Immature natural killer cell (primary cell): ENCODE measurements at regions not wholly inside any gene's neighbourhood (a gene's known extent, or its start where the extent isn't known, plus 50 kb on each side); places are given as distances from the start of the nearest gene placed in this dataset.

ENCODE experiments used
- DNase-seq, 3 donors: peaks; one replicate each; pipeline ENCODE4 v3.0.0; 2022; ENCODE audit warnings: mixed read lengths in 1 of 3
- H3K27ac Mint-ChIP-seq, 6 donors: one replicate each; pipeline ENCODE4 v1.8.0; 2020; ENCODE audit warnings: mixed read lengths in 6 of 6, mild to moderate bottlenecking in 5 of 6, inconsistent platforms in 4 of 6, moderate library complexity in 3 of 6
- H3K27me3 Mint-ChIP-seq, 3 donors: one replicate each; pipeline ENCODE4 v1.8.0; 2020 to 2021; ENCODE audit warnings: low read depth in 3 of 3, mild to moderate bottlenecking in 3 of 3, mixed read lengths in 3 of 3, moderate library complexity in 3 of 3, inconsistent platforms in 1 of 3
- H3K36me3 Mint-ChIP-seq, 3 donors: one replicate each; pipeline ENCODE4 v1.8.0; 2020; ENCODE audit warnings: mixed read lengths in 3 of 3, inconsistent platforms in 2 of 3, mild to moderate bottlenecking in 2 of 3
- H3K4me1 Mint-ChIP-seq, 2 donors: one replicate each; pipeline ENCODE4 v1.8.0; 2020; ENCODE audit warnings: inconsistent platforms in 2 of 2, mild to moderate bottlenecking in 2 of 2, mixed read lengths in 2 of 2, moderate library complexity in 1 of 2
- H3K4me3 Mint-ChIP-seq, 5 donors: one replicate each; pipeline ENCODE4 v1.8.0; 2020; ENCODE audit warnings: mild to moderate bottlenecking in 5 of 5, mixed read lengths in 5 of 5, inconsistent platforms in 3 of 5, moderate library complexity in 3 of 5
- H3K9me3 Mint-ChIP-seq, 6 donors: one replicate each; pipeline ENCODE4 v1.8.0; 2020; ENCODE audit warnings: mild to moderate bottlenecking in 6 of 6, mixed read lengths in 6 of 6, inconsistent platforms in 4 of 6, moderate library complexity in 3 of 6

- H3K27me3 Mint-ChIP-seq, result peaks cover 0 to 2% (median 0%) of the 10 kb centered on the region in 3 donors
- no peak overlapping the region for H3K27ac Mint-ChIP-seq
- no peak for DNase-seq
- no peak overlapping the region for H3K4me3 Mint-ChIP-seq
- H3K36me3 Mint-ChIP-seq, result no peaks in the 10 kb centered on the region
- H3K4me1 Mint-ChIP-seq, result no peaks in the 10 kb centered on the region
- peaks cover 0 to 18% (median 4%) of the 10 kb centered on the region in 6 donors for H3K9me3 Mint-ChIP-seq
These were observed 363.0 kb upstream of the PDE4D start for GRCh38 chr5:60256546-60256945.

DNA sequence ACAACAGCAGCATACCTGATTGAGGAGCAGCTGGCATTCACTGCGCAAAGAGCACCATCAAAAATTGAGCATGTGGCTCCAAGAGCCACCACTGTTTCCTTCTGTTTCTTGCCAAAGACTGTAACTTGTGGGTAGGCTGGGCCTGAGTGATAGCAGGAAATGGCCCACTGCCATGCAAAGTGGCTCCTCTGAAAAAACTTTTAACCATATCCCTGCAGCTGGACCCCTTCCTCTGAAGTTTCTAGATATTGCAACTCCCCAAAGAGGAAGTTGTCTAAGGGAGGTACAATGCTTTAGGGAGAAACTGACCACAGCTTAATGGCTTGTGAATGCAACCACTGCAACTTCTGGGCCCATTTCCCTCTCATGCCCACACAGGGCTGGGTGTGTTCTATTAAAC is 355.4 kb upstream of the PDE4D start:
- H3K27ac Mint-ChIP-seq, result no peak overlapping the region
- no peaks in the 10 kb centered on the region for H3K4me1 Mint-ChIP-seq
- peaks cover 0 to 4% (median 2%) of the 10 kb centered on the region in 3 donors for H3K27me3 Mint-ChIP-seq
- no peak for DNase-seq
- no peaks in the 10 kb centered on the region for H3K36me3 Mint-ChIP-seq
- peaks cover 0 to 11% (median 7%) of the 10 kb centered on the region in 6 donors for H3K9me3 Mint-ChIP-seq
- no peak overlapping the region for H3K4me3 Mint-ChIP-seq

DNA sequence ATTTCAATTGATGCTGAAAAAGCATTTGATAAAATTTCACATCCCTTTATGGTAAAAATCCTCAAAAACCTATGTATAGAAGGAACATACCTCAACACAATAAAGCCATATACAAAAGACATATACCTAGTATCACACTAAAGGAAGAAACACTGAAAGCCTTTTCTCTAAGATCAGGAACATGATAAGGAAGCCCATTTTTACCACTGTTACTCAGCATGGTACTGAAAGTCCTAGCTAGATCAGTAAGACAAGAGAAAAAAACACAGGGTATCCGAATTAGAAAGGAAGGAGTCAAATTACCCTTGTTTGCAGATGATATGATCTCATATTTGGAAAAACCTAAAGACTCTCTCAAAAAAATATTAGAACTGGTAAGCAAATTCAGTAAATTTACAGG is 350.2 kb upstream of the PDE4D start:
- peaks cover 0 to 4% (median 2%) of the 10 kb centered on the region in 3 donors for H3K27me3 Mint-ChIP-seq
- H3K9me3 Mint-ChIP-seq, result peaks cover 11 to 35% (median 16%) of the 10 kb centered on the region in 6 donors
- DNase-seq, result no peak
- H3K4me3 Mint-ChIP-seq, result no peak overlapping the region
- no peak overlapping the region for H3K27ac Mint-ChIP-seq
- no peaks in the 10 kb centered on the region for H3K4me1 Mint-ChIP-seq
- no peaks in the 10 kb centered on the region for H3K36me3 Mint-ChIP-seq

DNA sequence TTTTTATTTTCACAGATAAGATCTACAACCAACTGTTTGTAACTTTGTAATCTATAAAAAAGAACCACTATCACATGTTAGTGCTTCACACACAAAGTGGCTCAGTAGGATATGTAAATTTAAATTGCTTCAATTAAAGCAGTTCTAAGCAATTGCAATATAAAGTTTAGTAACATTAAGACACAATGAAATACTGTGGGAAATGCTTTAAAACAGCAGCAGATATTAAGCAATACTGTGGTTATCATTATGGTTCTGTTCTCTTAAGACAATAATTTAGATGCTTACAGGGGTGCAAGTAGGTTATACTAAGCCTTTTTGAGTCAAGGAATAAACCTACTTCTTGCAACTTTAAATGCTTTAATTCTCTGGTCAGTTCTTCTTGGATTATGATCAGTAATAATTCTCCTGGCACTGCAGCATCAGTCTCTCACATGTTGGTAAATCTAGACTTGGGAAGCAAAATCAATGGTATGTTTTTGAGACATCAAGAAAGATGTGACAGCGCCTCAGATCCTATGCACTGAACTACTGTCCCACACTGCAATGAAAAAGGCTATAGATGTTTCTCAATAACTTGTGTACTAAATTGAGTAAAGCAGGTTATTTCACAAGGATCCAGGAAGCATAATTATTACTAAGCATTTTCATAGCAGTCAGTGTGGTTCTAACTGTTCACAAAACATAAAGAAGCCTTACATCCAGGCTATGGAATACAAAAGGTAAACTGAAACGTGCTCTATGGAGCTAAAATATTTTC is 338.7 kb upstream of the PDE4D start:
- H3K4me3 Mint-ChIP-seq, result no peak overlapping the region
- no peaks in the 10 kb centered on the region for H3K36me3 Mint-ChIP-seq
- DNase-seq, result no peak
- H3K27me3 Mint-ChIP-seq, result no peaks in the 10 kb centered on the region
- peaks cover 0 to 18% (median 6%) of the 10 kb centered on the region in 6 donors for H3K9me3 Mint-ChIP-seq
- no peak overlapping the region for H3K27ac Mint-ChIP-seq
- no peaks in the 10 kb centered on the region for H3K4me1 Mint-ChIP-seq

- Mint-ChIP-seq H3K9me3 (peaks cover 0 to 18% (median 6%) of the 10 kb centered on the region in 6 donors), H3K4me1 (no peaks in the 10 kb centered on the region), H3K4me3 (no peak overlapping the region), H3K27me3 (no peaks in the 10 kb centered on the region), H3K36me3 (no peaks in the 10 kb centered on the region), H3K27ac (no peak overlapping the region)
- no peak for DNase-seq
These were observed 336.9 kb upstream of the PDE4D start for GRCh38 chr5:60230456-60230855.

GRCh38 chr5:60229691-60230185 is 336.2 kb upstream of the PDE4D start:
- H3K27ac Mint-ChIP-seq, result no peak overlapping the region
- H3K36me3 Mint-ChIP-seq, result no peaks in the 10 kb centered on the region
- H3K9me3 Mint-ChIP-seq, result peaks cover 0 to 18% (median 6%) of the 10 kb centered on the region in 6 donors
- H3K4me1 Mint-ChIP-seq, result no peaks in the 10 kb centered on the region
- H3K4me3 Mint-ChIP-seq, result no peak overlapping the region
- DNase-seq, result no peak
- no peaks in the 10 kb centered on the region for H3K27me3 Mint-ChIP-seq

DNA sequence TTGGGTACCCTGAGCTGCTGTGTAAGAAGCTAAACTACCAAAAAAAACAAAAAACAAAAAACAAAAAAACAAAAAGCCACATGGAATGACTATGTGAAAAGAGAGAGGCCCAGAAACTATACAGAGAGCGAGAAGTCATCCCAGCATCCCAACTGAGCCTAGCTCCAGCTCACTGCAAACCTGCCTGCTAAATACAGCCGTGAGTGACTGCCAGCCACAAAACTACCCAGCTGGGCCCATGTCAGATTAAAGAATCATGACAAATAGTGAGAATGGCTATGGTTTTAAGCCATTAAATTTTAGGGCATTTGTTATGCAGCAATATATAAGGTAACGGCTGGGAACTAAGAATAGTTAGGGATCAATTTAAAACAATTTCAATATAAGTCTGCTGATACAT is 335.1 kb upstream of the PDE4D start:
- no peaks in the 10 kb centered on the region for H3K36me3 Mint-ChIP-seq
- no peaks in the 10 kb centered on the region for H3K27me3 Mint-ChIP-seq
- DNase-seq, result no peak
- H3K4me1 Mint-ChIP-seq, result no peaks in the 10 kb centered on the region
- H3K9me3 Mint-ChIP-seq, result peaks cover 0 to 20% (median 6%) of the 10 kb centered on the region in 6 donors
- no peak overlapping the region for H3K4me3 Mint-ChIP-seq
- H3K27ac Mint-ChIP-seq, result no peak overlapping the region

DNA sequence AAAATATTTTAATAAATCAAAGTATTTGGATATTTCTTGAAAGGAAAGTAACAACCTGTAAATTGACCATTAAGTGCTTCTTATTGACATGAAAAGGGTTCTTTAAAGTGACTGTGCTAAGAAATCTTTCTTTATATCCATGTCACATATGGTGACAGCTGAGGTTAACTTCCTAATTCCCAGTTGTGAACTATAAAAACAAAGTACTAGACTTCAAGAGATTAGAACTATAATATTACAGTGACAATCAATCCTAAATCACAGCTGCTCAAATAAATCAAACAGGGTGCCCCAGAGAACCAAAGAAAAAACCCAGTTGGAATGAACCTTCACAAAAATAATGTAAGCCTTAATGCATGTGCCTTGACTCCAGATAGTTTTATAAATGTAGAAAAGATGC is 332.6 kb upstream of the PDE4D start:
- DNase-seq, result no peak
- Mint-ChIP-seq H3K4me3 (no peak overlapping the region), H3K4me1 (no peaks in the 10 kb centered on the region), H3K36me3 (no peaks in the 10 kb centered on the region), H3K27ac (no peak overlapping the region), H3K27me3 (no peaks in the 10 kb centered on the region), H3K9me3 (peaks cover 0 to 26% (median 6%) of the 10 kb centered on the region in 6 donors)

GRCh38 chr5:60223342-60223741 is 329.8 kb upstream of the PDE4D start:
- Mint-ChIP-seq H3K4me1 (no peaks in the 10 kb centered on the region), H3K4me3 (no peak overlapping the region), H3K9me3 (peaks cover 0 to 21% (median 5%) of the 10 kb centered on the region in 6 donors), H3K36me3 (no peaks in the 10 kb centered on the region), H3K27ac (no peak overlapping the region), H3K27me3 (no peaks in the 10 kb centered on the region)
- no peak for DNase-seq

GRCh38 chr5:60219921-60220320 is 326.4 kb upstream of the PDE4D start:
- no peak for DNase-seq
- no peaks in the 10 kb centered on the region for H3K27me3 Mint-ChIP-seq
- H3K27ac Mint-ChIP-seq, result no peak overlapping the region
- H3K36me3 Mint-ChIP-seq, result no peaks in the 10 kb centered on the region
- H3K4me1 Mint-ChIP-seq, result no peaks in the 10 kb centered on the region
- H3K9me3 Mint-ChIP-seq, result peaks cover 0 to 25% (median 9%) of the 10 kb centered on the region in 6 donors
- H3K4me3 Mint-ChIP-seq, result no peak overlapping the region

DNA sequence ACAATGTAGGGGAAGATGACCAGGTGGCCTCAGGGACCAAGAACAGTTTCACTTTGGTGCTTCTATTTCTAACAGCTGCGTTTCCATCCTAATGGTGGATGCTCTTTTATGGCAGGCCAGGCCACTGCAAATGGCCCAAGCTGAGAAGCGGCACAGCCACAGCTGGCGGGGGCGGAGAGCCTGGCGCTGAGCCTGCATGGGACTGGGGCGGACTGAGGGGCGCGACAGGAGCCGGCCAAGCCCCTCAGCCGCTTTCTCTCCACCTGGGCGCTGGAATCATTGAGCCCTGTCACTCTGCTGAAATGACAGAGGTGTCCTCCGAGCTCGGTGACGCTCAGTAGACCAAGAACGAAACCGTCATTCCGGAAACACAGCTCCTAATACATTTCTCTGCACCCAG is 317.3 kb upstream of the PDE4D start:
- Mint-ChIP-seq H3K27me3 (peaks cover 0 to 3% (median 0%) of the 10 kb centered on the region in 3 donors), H3K27ac (no peak overlapping the region), H3K4me1 (no peaks in the 10 kb centered on the region), H3K36me3 (no peaks in the 10 kb centered on the region), H3K4me3 (no peak overlapping the region), H3K9me3 (peaks cover 3 to 16% (median 5%) of the 10 kb centered on the region in 6 donors)
- DNase-seq, result no peak

GRCh38 chr5:60209146-60209840 is 315.8 kb upstream of the PDE4D start:
- no peak overlapping the region for H3K27ac Mint-ChIP-seq
- peaks cover 3 to 17% (median 6%) of the 10 kb centered on the region in 6 donors for H3K9me3 Mint-ChIP-seq
- no peak overlapping the region for H3K4me3 Mint-ChIP-seq

GRCh38 chr5:60208716-60209115 is 315.2 kb upstream of the PDE4D start:
- H3K27ac Mint-ChIP-seq, result no peak overlapping the region
- H3K36me3 Mint-ChIP-seq, result no peaks in the 10 kb centered on the region
- no peak for DNase-seq
- no peaks in the 10 kb centered on the region for H3K4me1 Mint-ChIP-seq
- peaks cover 0 to 3% (median 0%) of the 10 kb centered on the region in 3 donors for H3K27me3 Mint-ChIP-seq
- peaks cover 3 to 17% (median 6%) of the 10 kb centered on the region in 6 donors for H3K9me3 Mint-ChIP-seq
- no peak overlapping the region for H3K4me3 Mint-ChIP-seq

More at GRCh38 chr5:60209146-60209840, 315.8 kb upstream of the PDE4D start:
- H3K4me1 Mint-ChIP-seq, result no peaks in the 10 kb centered on the region
- no peak for DNase-seq
- H3K27me3 Mint-ChIP-seq, result peaks cover 0 to 3% (median 0%) of the 10 kb centered on the region in 3 donors
- H3K36me3 Mint-ChIP-seq, result no peaks in the 10 kb centered on the region

GRCh38 chr5:60207040-60207439 is 313.5 kb upstream of the PDE4D start:
- DNase-seq, result no peak
- Mint-ChIP-seq H3K9me3 (peaks cover 0 to 17% (median 5%) of the 10 kb centered on the region in 6 donors), H3K4me3 (no peak overlapping the region), H3K27ac (no peak overlapping the region), H3K36me3 (no peaks in the 10 kb centered on the region), H3K27me3 (peaks cover 0 to 3% (median 0%) of the 10 kb centered on the region in 3 donors), H3K4me1 (no peaks in the 10 kb centered on the region)
